ENCODE measurements at regions not wholly inside any gene's neighbourhood (a gene's known extent, or its start where the extent isn't known, plus 50 kb on each side); places are given as distances from the start of the nearest gene placed in this dataset.

- Histone ChIP-seq H3K4me1 (ENCODE audit: insufficient read depth, low read length) (peaks cover 5% of the 10 kb centered on the region), H3K36me3 (ENCODE audit: insufficient read depth, low read length) (no peaks in the 10 kb centered on the region), H3K9ac (ENCODE audit: low read depth, low read length) (no peak overlapping the region)
Measured at GRCh38 chr19:29323021-29323430, 110.1 kb upstream of the UQCRFS1 start.

DNA sequence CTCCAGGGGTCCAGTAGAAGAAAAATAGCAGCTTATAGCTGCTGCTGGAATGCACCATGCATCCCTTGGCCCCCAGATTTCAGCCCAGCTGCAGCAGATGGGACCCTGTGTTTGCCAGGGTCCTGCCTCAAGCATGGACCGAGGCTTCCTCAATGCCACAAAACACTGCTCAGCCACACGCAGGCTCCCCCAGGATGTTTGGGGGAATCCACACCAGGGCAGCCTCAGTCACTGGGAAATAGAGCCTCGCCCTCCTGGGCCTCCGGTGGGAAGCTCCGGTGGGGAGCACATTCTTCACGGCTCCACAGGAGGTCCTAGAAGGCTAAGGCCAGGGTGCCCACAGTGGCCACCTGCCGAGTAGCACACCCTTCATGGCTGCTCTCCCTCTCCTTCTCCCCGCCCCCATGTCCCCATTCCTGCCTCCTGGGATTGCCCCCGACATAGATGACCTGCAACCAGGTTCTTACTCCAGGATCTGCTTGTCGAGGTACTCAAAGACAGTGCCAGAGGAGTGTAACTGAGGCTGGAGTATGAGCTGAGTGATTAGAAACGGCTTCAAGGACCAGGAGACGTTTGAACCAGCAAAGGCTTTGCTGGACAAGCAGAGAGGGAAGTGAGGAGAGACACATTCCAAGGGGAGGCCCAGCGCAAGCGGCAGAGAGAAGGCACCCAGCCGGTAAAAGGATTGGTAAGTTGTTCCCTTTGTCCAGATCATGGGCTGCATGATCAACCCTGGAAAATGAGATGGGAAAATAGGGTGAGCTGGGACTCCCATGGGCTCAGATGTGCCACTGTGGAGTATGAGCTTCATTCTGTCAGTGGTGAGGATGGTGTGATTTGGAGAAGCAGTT is 110.7 kb upstream of the UQCRFS1 start:
- no peak overlapping the region for H3K9ac ChIP-seq (ENCODE audit: low read depth, low read length)
- H3K4me1 ChIP-seq (ENCODE audit: insufficient read depth, low read length): peaks cover 5% of the 10 kb centered on the region
- no peaks in the 10 kb centered on the region for H3K36me3 ChIP-seq (ENCODE audit: insufficient read depth, low read length)
- H3K9me3 ChIP-seq (ENCODE audit: control insufficient read depth, insufficient read depth, low read length): no peaks in the 10 kb centered on the region

More at GRCh38 chr19:29323021-29323430, 110.1 kb upstream of the UQCRFS1 start:
- H3K9me3 ChIP-seq (ENCODE audit: control insufficient read depth, insufficient read depth, low read length): no peaks in the 10 kb centered on the region

GRCh38 chr19:29324291-29324680 is 111.3 kb upstream of the UQCRFS1 start:
- no peaks in the 10 kb centered on the region for H3K36me3 ChIP-seq (ENCODE audit: insufficient read depth, low read length)
- H3K4me1 ChIP-seq (ENCODE audit: insufficient read depth, low read length): peaks cover 5% of the 10 kb centered on the region
- H3K9ac ChIP-seq (ENCODE audit: low read depth, low read length): no peak overlapping the region
- H3K9me3 ChIP-seq (ENCODE audit: control insufficient read depth, insufficient read depth, low read length): no peaks in the 10 kb centered on the region

- H3K9ac ChIP-seq (ENCODE audit: low read depth, low read length): no peak overlapping the region
- H3K36me3 ChIP-seq (ENCODE audit: insufficient read depth, low read length): no peaks in the 10 kb centered on the region
- H3K4me1 ChIP-seq (ENCODE audit: insufficient read depth, low read length): peaks cover 5% of the 10 kb centered on the region
- no peaks in the 10 kb centered on the region for H3K9me3 ChIP-seq (ENCODE audit: control insufficient read depth, insufficient read depth, low read length)
Measured at GRCh38 chr19:29324717-29325116, 111.8 kb upstream of the UQCRFS1 start.

DNA sequence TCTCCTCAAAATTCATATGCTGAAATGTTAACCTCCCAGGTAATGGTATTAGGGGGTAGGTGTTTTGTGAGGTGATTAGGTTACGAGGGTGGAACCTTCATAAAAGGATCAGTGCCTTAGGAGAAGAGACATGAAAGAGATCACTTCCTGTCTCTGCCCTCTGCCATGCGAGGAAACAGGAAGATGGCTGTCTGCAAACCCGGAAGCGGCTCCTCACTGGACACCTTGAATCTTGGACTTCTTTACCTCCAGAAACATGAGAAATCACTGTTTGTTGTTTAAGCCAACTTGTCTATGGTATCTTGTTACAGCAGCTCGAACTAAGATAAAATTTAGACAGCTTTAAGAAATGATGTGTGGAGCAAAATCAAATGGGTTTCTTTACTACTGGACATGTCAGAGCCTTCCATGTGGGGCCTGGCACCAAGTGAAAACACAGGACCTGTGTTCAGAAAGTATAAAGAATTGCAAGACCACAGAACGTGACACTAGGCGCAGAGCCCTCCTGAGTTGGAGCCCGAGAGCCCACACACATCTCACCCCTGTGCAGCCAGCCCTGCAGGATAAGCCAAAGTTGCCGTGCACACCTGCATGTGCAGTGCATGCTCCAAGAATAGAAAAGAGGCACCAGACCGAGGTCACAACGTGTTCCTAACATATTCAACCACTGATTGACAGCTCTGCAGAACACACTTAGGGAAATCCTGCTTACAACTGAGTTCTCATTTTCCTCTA is 112.5 kb upstream of the UQCRFS1 start:
- peaks cover 5% of the 10 kb centered on the region for H3K4me1 ChIP-seq (ENCODE audit: insufficient read depth, low read length)
- H3K9ac ChIP-seq (ENCODE audit: low read depth, low read length): no peak overlapping the region
- no peaks in the 10 kb centered on the region for H3K36me3 ChIP-seq (ENCODE audit: insufficient read depth, low read length)
- no peaks in the 10 kb centered on the region for H3K9me3 ChIP-seq (ENCODE audit: control insufficient read depth, insufficient read depth, low read length)

DNA sequence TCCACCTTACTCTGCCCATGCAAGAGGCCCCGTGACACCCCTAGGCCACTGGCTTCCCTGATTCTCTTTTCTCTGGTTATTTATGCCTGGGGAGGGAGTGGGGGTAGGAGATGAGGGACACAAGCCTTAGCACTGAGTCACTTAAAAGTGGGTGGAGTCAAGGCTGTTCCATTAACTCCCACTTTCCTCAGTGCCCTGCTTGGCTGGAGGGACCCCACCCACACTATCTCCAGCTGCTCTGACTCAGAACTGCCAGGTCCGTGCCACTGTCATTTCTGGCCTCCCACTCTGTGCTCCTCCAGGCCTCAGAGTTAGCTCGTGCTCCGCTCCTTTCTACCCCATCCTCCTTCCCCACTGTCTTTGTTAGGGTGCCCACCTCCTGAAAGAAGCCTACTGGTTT is 113.4 kb upstream of the UQCRFS1 start:
- H3K4me1 ChIP-seq (ENCODE audit: insufficient read depth, low read length): peaks cover 5% of the 10 kb centered on the region
- H3K36me3 ChIP-seq (ENCODE audit: insufficient read depth, low read length): no peaks in the 10 kb centered on the region
- H3K9ac ChIP-seq (ENCODE audit: low read depth, low read length): no peak overlapping the region
- H3K9me3 ChIP-seq (ENCODE audit: control insufficient read depth, insufficient read depth, low read length): no peaks in the 10 kb centered on the region

DNA sequence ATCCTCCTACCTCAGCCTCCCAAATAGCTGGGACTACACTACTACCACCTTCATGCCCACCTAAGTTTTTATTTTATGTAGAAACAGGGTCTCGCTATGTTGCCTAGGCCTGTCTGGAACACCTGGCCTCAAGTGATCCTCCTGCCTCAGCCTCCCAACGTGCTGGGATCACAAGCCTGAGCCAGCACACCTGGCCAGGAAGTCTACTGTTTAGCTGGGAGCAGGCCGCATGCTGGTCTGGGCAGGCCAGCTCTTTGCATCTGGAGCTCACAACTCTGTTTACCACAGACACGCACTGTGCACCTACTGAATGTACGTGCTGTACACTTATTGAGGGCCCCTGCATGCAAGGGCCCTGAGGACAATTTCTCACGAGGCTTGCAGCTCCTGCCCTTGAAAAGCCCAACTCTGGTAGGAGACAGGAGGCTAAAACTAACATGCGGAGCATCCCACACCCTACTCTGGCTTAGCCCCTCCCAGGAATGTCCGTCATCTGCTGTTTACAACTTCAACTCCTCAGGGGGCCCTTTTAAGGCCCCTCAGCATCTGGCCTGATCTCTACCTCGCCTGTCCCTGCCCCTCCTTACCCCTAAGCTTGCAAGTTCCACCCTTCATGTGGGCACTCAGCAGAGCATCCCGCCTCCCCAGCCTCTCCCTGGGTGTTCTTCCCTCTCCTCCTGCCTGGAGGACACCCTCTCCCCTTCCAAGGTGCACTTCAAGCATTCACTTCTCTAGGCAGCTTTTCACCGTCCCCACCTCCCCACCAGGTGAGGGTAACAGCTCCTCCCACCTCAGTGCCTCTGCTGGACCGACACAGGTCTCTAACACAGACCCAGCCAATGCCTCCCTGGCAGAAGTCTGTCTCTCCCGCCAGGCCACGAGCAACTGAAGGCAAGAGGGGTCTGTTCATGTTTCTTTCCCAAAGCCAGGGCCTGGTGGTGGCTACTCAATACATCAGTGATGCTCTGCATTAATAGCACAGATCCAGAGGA is 114.2 kb upstream of the UQCRFS1 start:
- no peaks in the 10 kb centered on the region for H3K9me3 ChIP-seq (ENCODE audit: control insufficient read depth, insufficient read depth, low read length)
- no peaks in the 10 kb centered on the region for H3K36me3 ChIP-seq (ENCODE audit: insufficient read depth, low read length)
- no peak overlapping the region for H3K9ac ChIP-seq (ENCODE audit: low read depth, low read length)
- H3K4me1 ChIP-seq (ENCODE audit: insufficient read depth, low read length): peaks cover 5% of the 10 kb centered on the region

DNA sequence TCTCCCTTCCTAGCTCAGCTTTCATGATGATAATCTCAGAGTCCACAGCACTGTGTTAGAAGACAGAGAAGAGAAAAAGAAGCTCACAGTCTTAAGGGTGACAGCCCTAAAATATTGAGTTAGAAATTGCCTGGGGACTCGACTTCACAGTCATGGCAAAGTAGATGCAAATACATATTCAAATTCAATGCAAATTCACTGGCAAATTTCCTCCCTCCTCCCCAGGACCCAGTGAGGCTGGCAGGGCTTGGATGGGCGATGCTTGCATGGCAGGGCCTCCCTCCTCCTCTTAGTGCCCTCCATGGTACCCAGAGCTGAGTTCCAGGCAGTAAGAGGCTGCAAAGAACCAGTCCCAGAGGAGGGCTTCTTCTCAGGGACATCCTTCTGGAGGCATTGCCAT is 115.6 kb upstream of the UQCRFS1 start:
- H3K4me1 ChIP-seq (ENCODE audit: insufficient read depth, low read length): peaks cover 5% of the 10 kb centered on the region
- no peaks in the 10 kb centered on the region for H3K9me3 ChIP-seq (ENCODE audit: control insufficient read depth, insufficient read depth, low read length)

GRCh38 chr19:29329460-29330134 is 116.6 kb upstream of the UQCRFS1 start:
- H3K4me1 ChIP-seq (ENCODE audit: insufficient read depth, low read length): peaks cover 5% of the 10 kb centered on the region
- H3K9me3 ChIP-seq (ENCODE audit: control insufficient read depth, insufficient read depth, low read length): no peaks in the 10 kb centered on the region
- H3K36me3 ChIP-seq (ENCODE audit: insufficient read depth, low read length): no peaks in the 10 kb centered on the region
- no peak overlapping the region for H3K9ac ChIP-seq (ENCODE audit: low read depth, low read length)

More for the DNA sequence above, 115.6 kb upstream of the UQCRFS1 start:
- H3K9ac ChIP-seq (ENCODE audit: low read depth, low read length): no peak overlapping the region
- no peaks in the 10 kb centered on the region for H3K36me3 ChIP-seq (ENCODE audit: insufficient read depth, low read length)

DNA sequence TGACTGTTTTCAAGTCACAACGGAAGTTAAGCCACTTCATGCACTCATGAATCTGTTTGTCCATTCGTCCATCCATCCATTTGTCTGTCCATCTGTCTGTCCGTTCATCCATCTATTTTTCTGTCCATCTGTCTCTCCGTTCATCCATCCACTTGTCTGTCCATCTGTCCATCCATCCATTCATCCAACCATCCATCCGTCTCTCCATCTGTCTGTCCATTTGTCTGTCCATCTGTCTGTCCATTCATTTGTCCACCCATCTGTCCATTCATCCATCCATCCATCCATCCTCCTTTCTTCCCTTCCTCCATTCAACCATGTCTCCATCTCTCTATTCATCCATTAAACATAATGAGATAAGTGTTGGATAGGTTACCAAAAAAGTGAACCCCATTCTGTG is 123.5 kb upstream of the UQCRFS1 start:
- Histone ChIP-seq H3K9me3 (ENCODE audit: control insufficient read depth, insufficient read depth, low read length) (no peaks in the 10 kb centered on the region), H3K9ac (ENCODE audit: low read depth, low read length) (no peak overlapping the region), H3K36me3 (ENCODE audit: insufficient read depth, low read length) (no peaks in the 10 kb centered on the region), H3K4me1 (ENCODE audit: insufficient read depth, low read length) (no peaks in the 10 kb centered on the region)

GRCh38 chr19:29337029-29337428 is 124.1 kb upstream of the UQCRFS1 start:
- Histone ChIP-seq H3K9ac (ENCODE audit: low read depth, low read length) (no peak overlapping the region), H3K36me3 (ENCODE audit: insufficient read depth, low read length) (no peaks in the 10 kb centered on the region), H3K9me3 (ENCODE audit: control insufficient read depth, insufficient read depth, low read length) (no peaks in the 10 kb centered on the region), H3K4me1 (ENCODE audit: insufficient read depth, low read length) (no peaks in the 10 kb centered on the region)

GRCh38 chr19:29338480-29338879 is 125.5 kb upstream of the UQCRFS1 start:
- H3K9ac ChIP-seq (ENCODE audit: low read depth, low read length): no peak overlapping the region
- no peaks in the 10 kb centered on the region for H3K4me1 ChIP-seq (ENCODE audit: insufficient read depth, low read length)
- H3K9me3 ChIP-seq (ENCODE audit: control insufficient read depth, insufficient read depth, low read length): no peaks in the 10 kb centered on the region
- H3K36me3 ChIP-seq (ENCODE audit: insufficient read depth, low read length): no peaks in the 10 kb centered on the region

- Histone ChIP-seq H3K36me3 (ENCODE audit: insufficient read depth, low read length) (no peaks in the 10 kb centered on the region), H3K9me3 (ENCODE audit: control insufficient read depth, insufficient read depth, low read length) (peaks cover 2% of the 10 kb centered on the region; the same call in 1 of the 2 replicates), H3K4me1 (ENCODE audit: insufficient read depth, low read length) (no peaks in the 10 kb centered on the region)
Measured at GRCh38 chr19:29342721-29343120, 129.8 kb upstream of the UQCRFS1 start.

More at GRCh38 chr19:29342721-29343120, 129.8 kb upstream of the UQCRFS1 start:
- H3K9ac ChIP-seq (ENCODE audit: low read depth, low read length): no peak overlapping the region

Data from ES-I3 (cell line).